Subcutaneous abdominal adipose tissue (tissue), 5 donors: ENCODE measurements at regions not wholly inside any gene's neighbourhood (a gene's known extent, or its start where the extent isn't known, plus 50 kb on each side); places are given as distances from the start of the nearest gene placed in this dataset.

Experiments used
- H3K27ac ChIP-seq: one replicate; pipeline ENCODE4 v1.7.0; 2013; ENCODE audit warnings: low read depth, mild to moderate bottlenecking, inconsistent platforms, low read length, moderate library complexity
- H3K27me3 ChIP-seq, 5 donors: one replicate each; pipeline ENCODE4 v1.7.0; 2013; ENCODE audit warnings: low read length in 5 of 5, inconsistent platforms in 1 of 5; ENCODE audit not compliant: control insufficient read depth in 5 of 5, insufficient read depth in 4 of 5
- H3K36me3 ChIP-seq, 5 donors: one replicate each; pipeline ENCODE4 v1.7.0; 2013; ENCODE audit warnings: low read length in 5 of 5; ENCODE audit not compliant: control insufficient read depth in 5 of 5, insufficient read depth in 5 of 5
- H3K4me1 ChIP-seq, 5 donors: one replicate each; pipeline ENCODE4 v1.7.0; 2013; ENCODE audit warnings: low read length in 5 of 5, mild to moderate bottlenecking in 3 of 5, moderate library complexity in 1 of 5; ENCODE audit not compliant: control insufficient read depth in 5 of 5, insufficient read depth in 5 of 5
- H3K4me3 ChIP-seq, 5 donors: one replicate each; pipeline ENCODE4 v1.7.0; 2013; ENCODE audit warnings: low read length in 5 of 5, low read depth in 1 of 5
- H3K9ac ChIP-seq, 5 donors: one replicate each; pipeline ENCODE4 v1.7.0; 2013; ENCODE audit warnings: low read length in 5 of 5, mild to moderate bottlenecking in 4 of 5, moderate library complexity in 3 of 5
- H3K9me3 ChIP-seq, 5 donors: one replicate each; pipeline ENCODE4 v1.7.0; 2013; ENCODE audit warnings: low read length in 5 of 5; ENCODE audit not compliant: control insufficient read depth in 5 of 5
- donor health status: healthy.
- donor health status: healthy.
- donor health status: healthy.
- donor health status: healthy.
- donor health status: healthy.

- H3K4me1 ChIP-seq: no peaks in the 10 kb centered on the region
- H3K9ac ChIP-seq: no peak overlapping the region
- no peaks in the 10 kb centered on the region for H3K36me3 ChIP-seq
- H3K27me3 ChIP-seq: peaks cover 0 to 19% (median 10%) of the 10 kb centered on the region in 5 donors
- no peak overlapping the region for H3K4me3 ChIP-seq
- H3K27ac ChIP-seq: no peak overlapping the region
- H3K9me3 ChIP-seq: peaks cover 0 to 2% (median 0%) of the 10 kb centered on the region in 5 donors
Measured at GRCh38 chrX:95836517-95836916, 848.1 kb upstream of the DIAPH2 start.

DNA sequence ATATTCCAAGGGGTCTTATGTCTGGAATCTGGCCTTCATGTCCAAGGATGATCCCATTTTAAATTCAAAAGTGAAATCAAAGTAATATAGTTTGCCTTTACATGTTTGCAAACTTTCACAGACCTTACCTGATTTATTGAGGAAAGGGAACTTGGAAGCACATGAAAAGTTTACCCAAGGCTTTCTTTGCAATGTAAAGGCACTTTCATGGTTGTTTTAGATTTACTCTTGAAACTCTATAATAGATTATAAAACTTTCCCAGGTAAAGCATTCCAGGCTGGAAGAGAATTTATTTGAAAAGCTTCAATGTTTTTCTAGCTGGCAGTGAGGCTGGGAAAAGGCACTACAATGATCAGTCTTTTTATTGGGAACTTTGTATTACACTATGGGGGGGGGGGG is 842.8 kb upstream of the DIAPH2 start:
- H3K27me3 ChIP-seq: peaks cover 0 to 10% (median 3%) of the 10 kb centered on the region in 5 donors
- no peak overlapping the region for H3K9ac ChIP-seq
- no peak overlapping the region for H3K27ac ChIP-seq
- H3K36me3 ChIP-seq: no peaks in the 10 kb centered on the region
- peaks cover 0 to 2% (median 0%) of the 10 kb centered on the region in 5 donors for H3K9me3 ChIP-seq
- H3K4me1 ChIP-seq: no peaks in the 10 kb centered on the region
- H3K4me3 ChIP-seq: no peak overlapping the region

DNA sequence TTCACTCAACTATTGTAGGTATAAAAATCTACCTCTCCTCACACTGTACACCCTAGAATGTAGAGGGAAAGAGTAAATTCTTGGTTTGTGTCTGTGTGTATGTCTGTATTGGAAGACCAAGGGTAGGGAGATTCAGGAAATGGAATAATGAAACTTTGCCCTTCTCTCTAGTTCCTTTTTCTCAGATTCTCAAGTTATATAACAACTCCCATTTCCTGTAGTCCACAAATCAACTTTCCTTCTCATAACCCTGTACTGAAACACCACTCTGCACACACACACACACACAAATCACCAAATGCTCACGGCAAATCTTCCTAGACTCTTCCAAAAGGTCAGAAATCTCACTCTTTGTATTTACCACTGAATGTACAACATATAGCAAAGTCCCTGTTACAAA is 824.5 kb upstream of the DIAPH2 start:
- Histone ChIP-seq H3K4me3 (no peak overlapping the region), H3K9ac (no peak overlapping the region), H3K4me1 (peaks cover 0 to 3% (median 0%) of the 10 kb centered on the region in 5 donors), H3K27me3 (peaks cover 0 to 6% (median 0%) of the 10 kb centered on the region in 5 donors), H3K36me3 (no peaks in the 10 kb centered on the region), H3K9me3 (peaks cover 0 to 10% (median 4%) of the 10 kb centered on the region in 5 donors), H3K27ac (no peak overlapping the region)

GRCh38 chrX:95875661-95876060 is 809.0 kb upstream of the DIAPH2 start:
- no peaks in the 10 kb centered on the region for H3K27me3 ChIP-seq
- no peaks in the 10 kb centered on the region for H3K36me3 ChIP-seq
- H3K4me3 ChIP-seq: no peak overlapping the region
- H3K9me3 ChIP-seq: peaks cover 0 to 13% (median 9%) of the 10 kb centered on the region in 5 donors
- no peak overlapping the region for H3K9ac ChIP-seq
- no peak overlapping the region for H3K27ac ChIP-seq
- H3K4me1 ChIP-seq: no peaks in the 10 kb centered on the region

DNA sequence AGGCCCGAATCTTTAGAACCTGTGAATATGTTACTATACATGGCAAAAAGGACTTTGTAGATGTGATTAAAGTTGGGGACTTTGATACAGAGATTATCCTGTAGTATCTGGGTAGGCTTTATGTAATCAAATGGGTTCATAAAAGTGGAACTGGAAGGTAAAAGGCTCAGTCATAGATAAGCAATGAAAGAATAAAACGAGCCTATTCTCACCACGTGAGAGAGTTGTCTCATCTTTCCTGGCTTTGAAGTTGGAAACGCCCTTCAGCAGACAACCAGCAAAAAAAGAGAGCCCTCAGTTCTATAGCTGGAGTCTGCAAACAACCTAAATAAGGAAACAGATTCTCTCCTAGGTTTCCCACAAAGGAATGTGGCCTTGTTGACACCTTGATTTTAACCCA is 805.8 kb upstream of the DIAPH2 start:
- Histone ChIP-seq H3K9me3 (peaks cover 0 to 10% (median 4%) of the 10 kb centered on the region in 5 donors), H3K4me3 (no peak overlapping the region), H3K27ac (no peak overlapping the region), H3K4me1 (no peaks in the 10 kb centered on the region), H3K36me3 (no peaks in the 10 kb centered on the region), H3K9ac (no peak overlapping the region), H3K27me3 (no peaks in the 10 kb centered on the region)

DNA sequence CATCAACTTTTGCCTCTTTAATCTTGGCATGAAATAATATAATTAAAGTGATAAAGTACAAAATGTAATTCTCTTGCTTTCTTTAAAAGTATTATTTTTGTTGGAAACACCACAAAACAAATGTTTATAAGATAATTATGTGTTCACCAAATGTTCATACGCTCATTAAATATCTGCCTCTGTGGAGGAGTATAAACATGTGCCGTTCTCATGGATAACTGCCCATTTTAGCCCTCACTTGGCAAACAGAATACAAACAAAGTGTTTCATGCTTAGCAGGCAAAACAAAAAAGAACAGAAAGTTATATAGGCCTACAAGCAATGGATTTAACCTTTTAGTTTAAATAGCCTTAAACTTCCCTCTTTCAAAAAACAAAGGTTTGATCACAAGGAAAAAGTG is 800.5 kb upstream of the DIAPH2 start:
- Histone ChIP-seq H3K36me3 (no peaks in the 10 kb centered on the region), H3K4me1 (peaks cover 0 to 11% (median 0%) of the 10 kb centered on the region in 5 donors), H3K9me3 (no peaks in the 10 kb centered on the region), H3K9ac (no peak overlapping the region), H3K27me3 (peaks cover 0 to under 1% (median 0%) of the 10 kb centered on the region in 5 donors), H3K27ac (no peak overlapping the region), H3K4me3 (no peak overlapping the region)

DNA sequence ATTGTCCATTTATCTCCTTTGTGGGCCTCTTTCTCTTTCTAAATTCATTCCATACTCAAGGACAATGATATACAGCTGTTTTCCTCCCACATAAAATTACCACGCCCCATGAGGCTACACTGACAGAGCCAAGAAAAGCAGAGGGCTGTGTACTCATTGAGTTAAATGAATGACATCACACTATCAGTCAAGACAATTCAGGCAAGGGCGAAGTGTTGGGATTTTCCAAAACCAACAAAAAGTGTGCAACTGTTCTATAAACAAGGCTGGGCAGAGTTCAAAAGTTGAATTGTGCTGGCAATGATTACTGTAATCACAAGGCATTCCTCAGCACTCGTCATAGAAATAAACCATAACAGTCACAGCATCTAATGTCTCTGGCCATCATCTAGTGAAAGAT is 799.6 kb upstream of the DIAPH2 start:
- no peaks in the 10 kb centered on the region for H3K36me3 ChIP-seq
- no peak overlapping the region for H3K27ac ChIP-seq
- H3K4me3 ChIP-seq: no peak overlapping the region
- peaks cover 0 to 4% (median 0%) of the 10 kb centered on the region in 5 donors for H3K27me3 ChIP-seq
- H3K9me3 ChIP-seq: no peaks in the 10 kb centered on the region
- no peak overlapping the region for H3K9ac ChIP-seq
- H3K4me1 ChIP-seq: peaks cover 0 to 11% (median 0%) of the 10 kb centered on the region in 5 donors

GRCh38 chrX:95889279-95889678 is 795.4 kb upstream of the DIAPH2 start:
- Histone ChIP-seq H3K27ac (no peak overlapping the region), H3K27me3 (peaks cover 0 to 4% (median 0%) of the 10 kb centered on the region in 5 donors), H3K9ac (no peak overlapping the region), H3K36me3 (no peaks in the 10 kb centered on the region), H3K4me3 (no peak overlapping the region), H3K9me3 (no peaks in the 10 kb centered on the region), H3K4me1 (peaks cover 0 to 7% (median 0%) of the 10 kb centered on the region in 5 donors)

GRCh38 chrX:95893636-95894035 is 791.0 kb upstream of the DIAPH2 start:
- H3K27ac ChIP-seq: no peak overlapping the region
- no peak overlapping the region for H3K4me3 ChIP-seq
- peaks cover 0 to 4% (median 0%) of the 10 kb centered on the region in 5 donors for H3K27me3 ChIP-seq
- H3K9ac ChIP-seq: no peak overlapping the region
- no peaks in the 10 kb centered on the region for H3K9me3 ChIP-seq
- no peaks in the 10 kb centered on the region for H3K4me1 ChIP-seq
- H3K36me3 ChIP-seq: no peaks in the 10 kb centered on the region

DNA sequence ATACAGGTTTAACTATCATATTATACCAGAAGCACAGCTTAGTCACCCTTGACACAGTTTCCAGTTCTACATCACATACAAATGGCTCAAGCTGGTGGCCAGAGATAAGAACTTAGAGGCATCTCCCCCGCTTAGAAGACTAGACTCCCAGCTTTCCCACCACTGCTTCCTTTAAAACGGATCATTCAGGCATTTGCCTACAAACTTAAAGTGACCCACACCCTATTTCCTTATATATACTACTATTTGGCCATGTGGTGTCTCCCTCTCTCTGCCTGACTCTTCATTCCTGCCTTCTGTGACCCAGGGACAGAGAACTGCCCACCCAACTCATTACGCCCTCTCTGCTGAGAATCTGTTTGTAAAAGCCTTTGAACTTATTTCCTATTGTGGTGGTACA is 781.2 kb upstream of the DIAPH2 start:
- no peaks in the 10 kb centered on the region for H3K4me1 ChIP-seq
- H3K9me3 ChIP-seq: peaks cover 0 to 9% (median 0%) of the 10 kb centered on the region in 5 donors
- H3K36me3 ChIP-seq: no peaks in the 10 kb centered on the region
- no peak overlapping the region for H3K9ac ChIP-seq
- H3K27ac ChIP-seq: no peak overlapping the region
- no peak overlapping the region for H3K4me3 ChIP-seq
- H3K27me3 ChIP-seq: peaks cover 0 to 7% (median 0%) of the 10 kb centered on the region in 5 donors

GRCh38 chrX:95903975-95904374 is 780.7 kb upstream of the DIAPH2 start:
- Histone ChIP-seq H3K36me3 (no peaks in the 10 kb centered on the region), H3K27ac (no peak overlapping the region), H3K9me3 (peaks cover 0 to 7% (median 0%) of the 10 kb centered on the region in 5 donors), H3K4me1 (no peaks in the 10 kb centered on the region), H3K4me3 (no peak overlapping the region), H3K9ac (no peak overlapping the region), H3K27me3 (peaks cover 0 to 7% (median 0%) of the 10 kb centered on the region in 5 donors)
